Peyer's patch (tissue), 4 donors: ENCODE measurements at regions not wholly inside any gene's neighbourhood (a gene's known extent, or its start where the extent isn't known, plus 50 kb on each side); places are given as distances from the start of the nearest gene placed in this dataset.

Experiments
- DNase-seq, 3 donors: peaks; one replicate each; pipeline ENCODE4 v3.0.0-alpha.2; 2017 to 2019
- H3K27ac ChIP-seq, 4 donors: fragments of 200-600 bp; sonication (generic); one replicate each; pipeline ENCODE4 v1.5.1; 2016 to 2019
- H3K27me3 ChIP-seq, 2 donors: fragments of 200-600 bp; sonication (generic); one replicate each; pipeline ENCODE4 v1.5.1; 2019
- H3K36me3 ChIP-seq, 3 donors: fragments of 200-600 bp; sonication (generic); one replicate each; pipeline ENCODE4 v1.5.1; 2016 to 2019
- H3K4me1 ChIP-seq, 4 donors: fragments of 200-600 bp; sonication (generic); one replicate each; pipeline ENCODE4 v1.5.1; 2016 to 2019
- H3K4me3 ChIP-seq, 4 donors: fragments of 200-600 bp; sonication (generic); 1 replicate in 3 of 4; 2 replicates in 1 of 4; pipeline ENCODE4 v1.5.1; 2016 to 2019; ENCODE audit warnings: mild to moderate bottlenecking in 1 of 4
- H3K9me3 ChIP-seq, 4 donors: fragments of 200-600 bp; sonication (generic); one replicate each; pipeline ENCODE4 v1.5.1; 2016 to 2019; ENCODE audit warnings: mild to moderate bottlenecking in 1 of 4
- POLR2A ChIP-seq, 2 donors: fragments of 450-650 bp; IDR thresholded peaks; one replicate each; pipeline ENCODE4 v1.5.1; 2017; ENCODE audit warnings: antibody characterized with exemption in 2 of 2, mild to moderate bottlenecking in 2 of 2, moderate library complexity in 2 of 2
- TF ChIP-seq, protein P1 (sequence below), 6 experiments: fragments of 450-650 bp in 4 of 6; fragments of 200-600 bp in 2 of 6; sonication (generic) in 1 of 6; IDR thresholded peaks; one replicate each; pipeline ENCODE4 v1.5.1; 2017 to 2019; ENCODE audit warnings: antibody characterized with exemption in 6 of 6, mild to moderate bottlenecking in 3 of 6, moderate library complexity in 1 of 6

DNA sequence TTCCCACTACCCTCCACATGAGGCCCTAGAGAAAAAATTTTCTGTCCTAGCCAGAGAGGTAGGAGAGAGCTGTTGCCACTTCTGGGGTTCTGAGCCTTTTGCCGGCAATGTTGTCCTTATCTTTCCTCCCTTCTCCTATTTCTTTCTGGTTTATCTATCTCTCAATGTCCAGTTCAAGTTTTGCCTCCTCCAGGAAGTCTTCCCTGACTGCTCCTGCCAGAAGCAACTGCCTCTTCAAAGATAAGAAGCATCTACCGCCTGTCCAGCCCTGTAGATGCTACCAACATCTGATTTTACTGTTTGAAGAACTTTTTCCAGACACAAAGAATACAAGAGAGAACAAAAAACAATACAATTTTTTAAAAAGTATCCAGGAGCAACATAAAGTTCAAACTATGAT lies 220.8 kb upstream of the KLHL29 start:
- Histone ChIP-seq H3K4me3 (no peak overlapping the region), H3K36me3 (no peaks in the 10 kb centered on the region), H3K9me3 (no peaks in the 10 kb centered on the region), H3K4me1 (no peaks in the 10 kb centered on the region), H3K27me3 (no peaks in the 10 kb centered on the region), H3K27ac (no peak overlapping the region)
- DNase-seq, result no peak
- TF ChIP-seq POLR2A (IDR thresholded peaks at IDR 0.05), result no peak
- TF ChIP-seq, protein P1, sequence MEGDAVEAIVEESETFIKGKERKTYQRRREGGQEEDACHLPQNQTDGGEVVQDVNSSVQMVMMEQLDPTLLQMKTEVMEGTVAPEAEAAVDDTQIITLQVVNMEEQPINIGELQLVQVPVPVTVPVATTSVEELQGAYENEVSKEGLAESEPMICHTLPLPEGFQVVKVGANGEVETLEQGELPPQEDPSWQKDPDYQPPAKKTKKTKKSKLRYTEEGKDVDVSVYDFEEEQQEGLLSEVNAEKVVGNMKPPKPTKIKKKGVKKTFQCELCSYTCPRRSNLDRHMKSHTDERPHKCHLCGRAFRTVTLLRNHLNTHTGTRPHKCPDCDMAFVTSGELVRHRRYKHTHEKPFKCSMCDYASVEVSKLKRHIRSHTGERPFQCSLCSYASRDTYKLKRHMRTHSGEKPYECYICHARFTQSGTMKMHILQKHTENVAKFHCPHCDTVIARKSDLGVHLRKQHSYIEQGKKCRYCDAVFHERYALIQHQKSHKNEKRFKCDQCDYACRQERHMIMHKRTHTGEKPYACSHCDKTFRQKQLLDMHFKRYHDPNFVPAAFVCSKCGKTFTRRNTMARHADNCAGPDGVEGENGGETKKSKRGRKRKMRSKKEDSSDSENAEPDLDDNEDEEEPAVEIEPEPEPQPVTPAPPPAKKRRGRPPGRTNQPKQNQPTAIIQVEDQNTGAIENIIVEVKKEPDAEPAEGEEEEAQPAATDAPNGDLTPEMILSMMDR (IDR thresholded peaks at IDR 0.05), result no peak

DNA sequence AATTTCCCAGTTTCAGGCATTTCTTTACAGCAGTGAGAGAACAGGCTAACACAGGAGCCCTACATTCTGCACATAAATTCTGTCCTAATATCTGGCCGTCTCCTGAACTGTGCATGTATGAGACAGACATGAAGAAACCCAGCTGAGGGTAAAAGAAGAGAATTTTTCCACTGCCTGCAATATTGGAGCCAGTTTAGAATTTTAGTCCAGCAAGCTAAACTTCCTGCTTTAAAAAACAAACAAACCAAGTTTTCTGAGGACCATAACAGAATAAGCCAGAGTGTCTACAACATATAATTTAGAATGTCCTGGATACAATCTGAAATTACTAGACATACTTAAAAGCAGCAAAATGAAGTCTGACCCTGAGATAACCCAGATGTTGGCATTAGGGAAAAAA lies 215.1 kb upstream of the KLHL29 start:
- Histone ChIP-seq H3K27ac (no peak overlapping the region), H3K27me3 (no peaks in the 10 kb centered on the region), H3K4me3 (no peak overlapping the region), H3K9me3 (no peaks in the 10 kb centered on the region), H3K36me3 (no peaks in the 10 kb centered on the region), H3K4me1 (no peaks in the 10 kb centered on the region)
- TF ChIP-seq, protein P1 (IDR thresholded peaks at IDR 0.05), result no peak
- no peak for TF ChIP-seq POLR2A (IDR thresholded peaks at IDR 0.05)
- no peak for DNase-seq

DNA sequence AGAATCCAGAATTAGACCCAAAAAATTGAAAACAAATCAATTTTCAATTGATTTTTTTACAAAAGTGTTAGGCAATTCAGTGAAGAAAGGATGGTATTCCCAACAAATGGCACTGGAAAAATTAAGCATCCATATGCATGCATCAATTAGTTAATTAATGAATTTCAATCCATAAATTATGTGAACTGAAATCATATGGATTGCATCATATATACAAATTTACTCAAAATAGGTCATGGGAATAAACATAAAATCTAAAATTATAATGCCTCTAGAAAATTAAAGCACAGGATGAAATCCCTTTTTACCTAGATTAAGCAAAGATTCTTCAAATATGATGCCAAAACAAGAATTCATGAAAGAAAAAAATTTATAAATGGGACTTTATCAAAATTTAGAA lies 213.9 kb upstream of the KLHL29 start:
- Histone ChIP-seq H3K4me3 (no peak overlapping the region), H3K27ac (no peak overlapping the region), H3K9me3 (no peaks in the 10 kb centered on the region), H3K27me3 (no peaks in the 10 kb centered on the region), H3K36me3 (no peaks in the 10 kb centered on the region), H3K4me1 (no peaks in the 10 kb centered on the region)
- TF ChIP-seq, protein P1 (IDR thresholded peaks at IDR 0.05), result no peak
- no peak for TF ChIP-seq POLR2A (IDR thresholded peaks at IDR 0.05)
- no peak for DNase-seq

DNA sequence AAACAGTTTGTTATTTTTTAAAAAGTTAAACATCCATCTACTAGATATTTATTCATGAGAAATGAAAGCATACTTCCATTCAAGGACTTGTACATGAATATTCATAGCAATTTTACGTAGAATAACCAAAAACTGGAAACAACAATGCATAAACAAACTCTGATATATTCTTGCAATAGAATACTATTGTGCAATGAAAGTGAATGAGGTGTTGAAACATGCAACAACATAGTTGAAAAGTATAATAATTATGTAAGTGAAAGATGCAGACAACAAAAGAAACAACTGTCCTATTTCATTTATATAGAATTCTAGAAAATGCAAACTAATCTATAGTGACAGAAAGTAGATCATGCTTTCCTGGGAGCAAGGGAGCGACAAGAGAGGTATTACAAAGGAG lies 206.6 kb upstream of the KLHL29 start:
- Histone ChIP-seq H3K4me1 (no peaks in the 10 kb centered on the region), H3K27me3 (no peaks in the 10 kb centered on the region), H3K4me3 (no peak overlapping the region), H3K36me3 (no peaks in the 10 kb centered on the region), H3K27ac (no peak overlapping the region), H3K9me3 (no peaks in the 10 kb centered on the region)
- no peak for DNase-seq
- TF ChIP-seq, protein P1 (IDR thresholded peaks at IDR 0.05), result no peak
- TF ChIP-seq POLR2A (IDR thresholded peaks at IDR 0.05), result no peak

DNA sequence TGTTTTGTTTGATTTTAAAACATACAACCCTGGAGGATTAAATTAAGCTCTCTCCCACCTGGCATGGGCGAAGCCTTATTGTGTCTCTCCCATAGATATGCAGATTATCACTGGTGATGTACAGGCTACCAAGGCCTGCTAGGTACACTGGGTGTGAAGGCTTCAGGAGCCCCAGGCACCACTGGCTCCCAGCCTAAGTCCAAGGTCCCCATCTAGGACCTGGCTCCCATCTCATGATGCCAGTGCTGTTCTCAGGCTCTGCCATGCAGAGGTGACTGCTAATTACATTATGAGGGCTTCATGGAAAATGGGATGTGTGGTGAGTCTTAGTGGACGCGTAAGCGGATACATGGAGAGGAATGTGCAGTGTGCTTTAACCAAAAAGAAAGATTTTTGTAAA lies 201.2 kb upstream of the KLHL29 start:
- Histone ChIP-seq H3K9me3 (no peaks in the 10 kb centered on the region), H3K4me1 (no peaks in the 10 kb centered on the region), H3K36me3 (no peaks in the 10 kb centered on the region), H3K27me3 (no peaks in the 10 kb centered on the region), H3K4me3 (no peak overlapping the region), H3K27ac (no peak overlapping the region)
- DNase-seq, result no peak
- TF ChIP-seq POLR2A (IDR thresholded peaks at IDR 0.05), result no peak

DNA sequence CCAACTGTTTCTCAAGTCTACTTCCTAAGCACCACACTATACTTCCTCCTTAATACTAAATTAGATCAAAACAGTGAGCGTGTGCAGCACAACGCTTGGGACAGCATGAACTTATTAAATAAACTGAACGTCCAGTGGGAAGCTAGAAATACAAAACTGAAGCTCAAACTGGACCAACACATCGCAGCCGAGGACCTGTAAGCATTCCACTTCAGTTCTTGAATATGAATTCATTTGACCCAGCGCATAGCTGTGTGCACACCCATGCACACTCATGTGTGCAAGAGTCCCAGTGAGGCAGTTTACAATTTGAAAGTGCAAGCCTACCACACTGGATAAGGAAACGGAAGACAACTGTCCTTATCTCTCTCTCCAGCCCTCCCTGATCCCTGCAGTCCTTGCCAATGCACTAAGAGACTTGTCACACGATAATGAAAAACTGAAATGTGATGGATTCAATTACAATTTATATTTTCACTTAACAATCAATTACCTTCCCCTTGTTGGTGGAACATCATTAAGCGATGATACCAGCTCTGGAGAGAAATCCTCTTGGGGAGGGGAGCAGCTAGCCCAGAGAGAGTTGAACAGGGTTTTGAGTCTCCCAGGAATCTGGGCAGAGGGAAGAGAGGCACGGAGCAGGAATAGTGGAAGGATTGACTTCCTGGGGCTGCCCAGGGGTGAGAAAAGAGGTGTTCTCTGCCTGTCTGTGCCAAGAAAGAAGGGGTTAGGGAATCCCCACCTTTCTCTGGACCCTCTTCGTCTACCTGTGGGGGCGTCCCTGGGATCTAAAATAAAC lies 186.5 kb upstream of the KLHL29 start:
- Histone ChIP-seq H3K36me3 (no peaks in the 10 kb centered on the region), H3K27ac (no peak overlapping the region), H3K4me3 (no peak overlapping the region), H3K4me1 (no peaks in the 10 kb centered on the region), H3K9me3 (no peaks in the 10 kb centered on the region), H3K27me3 (no peaks in the 10 kb centered on the region)
- TF ChIP-seq POLR2A (IDR thresholded peaks at IDR 0.05), result no peak
- TF ChIP-seq, protein P1 (IDR thresholded peaks at IDR 0.05), result no peak
- no peak for DNase-seq
